ENCODE measurements at regions not wholly inside any gene's neighbourhood (a gene's known extent, or its start where the extent isn't known, plus 50 kb on each side); places are given as distances from the start of the nearest gene placed in this dataset.
"Not testable (repeated sequence)": the region's sequence is repeated elsewhere in the genome, so short reads cannot be mapped to it uniquely, and the experiment has no call there.

- DNase-seq, result no peak
Observed at GRCh38 chr7:67856046-67856445, 859.4 kb downstream of the TYW1 start.

- DNase-seq, result no peak
Observed at GRCh38 chr7:67857698-67858097, 861.1 kb downstream of the TYW1 start.

GRCh38 chr7:67858931-67859330 lies 862.3 kb downstream of the TYW1 start:
- DNase-seq, result no peak

- DNase-seq, result no peak
Observed at GRCh38 chr7:67863911-67864310, 867.3 kb downstream of the TYW1 start.

GRCh38 chr7:67866054-67866453 lies 869.4 kb downstream of the TYW1 start:
- no peak for DNase-seq

- DNase-seq, result no peak
Observed at GRCh38 chr7:67866812-67867211, 870.2 kb downstream of the TYW1 start.

- DNase-seq, result no peak
Observed at GRCh38 chr7:67870396-67870795, 873.8 kb downstream of the TYW1 start.

GRCh38 chr7:67875558-67875957 lies 878.9 kb downstream of the TYW1 start:
- DNase-seq, result no peak

GRCh38 chr7:67878808-67879207 lies 882.2 kb downstream of the TYW1 start:
- no peak for DNase-seq

GRCh38 chr7:67882843-67883242 lies 886.2 kb downstream of the TYW1 start:
- no peak for DNase-seq

GRCh38 chr7:67890316-67890715 lies 893.7 kb downstream of the TYW1 start:
- DNase-seq, result no peak

- no peak for DNase-seq
Observed at GRCh38 chr7:67894746-67895145, 898.1 kb downstream of the TYW1 start.

GRCh38 chr7:67896721-67897120 lies 900.1 kb downstream of the TYW1 start:
- DNase-seq, result no peak

GRCh38 chr7:67900456-67900855 lies 903.8 kb downstream of the TYW1 start:
- no peak for DNase-seq

- no peak for DNase-seq
Observed at GRCh38 chr7:67901808-67902480, 905.3 kb downstream of the TYW1 start.

- no peak for DNase-seq
Observed at GRCh38 chr7:67907792-67908191, 911.2 kb downstream of the TYW1 start.

- DNase-seq, result no peak
Observed at GRCh38 chr7:67912437-67912836, 915.8 kb downstream of the TYW1 start.

- no peak for DNase-seq
Observed at GRCh38 chr7:67913604-67914003, 917.0 kb downstream of the TYW1 start.

- not testable (repeated sequence) for DNase-seq
Observed at GRCh38 chr7:67916111-67916510, 919.5 kb downstream of the TYW1 start.

- no peak for DNase-seq
Observed at GRCh38 chr7:67916571-67917436, 920.2 kb downstream of the TYW1 start.

GRCh38 chr7:67917437-67917755 lies 920.8 kb downstream of the TYW1 start:
- no peak for DNase-seq

- DNase-seq, result no peak
Observed at GRCh38 chr7:67918158-67918557, 921.5 kb downstream of the TYW1 start.

- DNase-seq, result no peak
Observed at GRCh38 chr7:67923286-67923685, 926.7 kb downstream of the TYW1 start.

- no peak for DNase-seq
Observed at GRCh38 chr7:67928141-67928540, 931.5 kb downstream of the TYW1 start.

- not testable (repeated sequence) for DNase-seq
Observed at GRCh38 chr7:67936447-67936846, 939.8 kb downstream of the TYW1 start.
